H4 (cell line): ENCODE measurements at regions not wholly inside any gene's neighbourhood (a gene's known extent, or its start where the extent isn't known, plus 50 kb on each side); places are given as distances from the start of the nearest gene placed in this dataset.

Experiments
- DNase-seq: peaks from one replicate; pipeline ENCODE4 v3.0.0-alpha.2; 2015; ENCODE audit warnings: low spot score

- DNase-seq = no peak
Measured at GRCh38 chr1:83770319-83770661, 228.6 kb downstream of the TTLL7 start.

GRCh38 chr1:83769594-83770318 is 229.2 kb downstream of the TTLL7 start:
- DNase-seq = no peak

GRCh38 chr1:83769072-83769471 is 229.9 kb downstream of the TTLL7 start:
- no peak for DNase-seq

DNA sequence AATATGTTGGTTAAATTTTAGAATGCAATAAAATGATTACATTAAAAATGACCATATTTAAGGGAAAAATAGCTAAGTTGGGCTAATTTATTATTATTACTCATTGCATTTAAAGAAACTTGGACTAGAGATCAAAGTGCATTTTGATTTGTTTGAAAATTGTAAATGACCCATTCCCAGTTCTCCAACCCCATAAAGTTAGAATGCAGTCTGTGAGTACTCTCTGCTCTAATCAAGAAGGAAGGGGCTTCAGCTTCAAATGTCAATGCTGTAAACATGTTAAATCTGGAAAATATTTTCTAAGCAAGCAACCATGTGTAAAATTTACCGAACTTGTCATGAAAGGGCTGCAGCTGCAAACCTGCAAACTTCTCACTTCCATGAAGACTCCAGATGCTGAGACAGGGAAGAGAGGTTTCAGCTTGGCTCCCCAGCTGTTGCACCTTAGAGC is 232.7 kb downstream of the TTLL7 start:
- no peak for DNase-seq

DNA sequence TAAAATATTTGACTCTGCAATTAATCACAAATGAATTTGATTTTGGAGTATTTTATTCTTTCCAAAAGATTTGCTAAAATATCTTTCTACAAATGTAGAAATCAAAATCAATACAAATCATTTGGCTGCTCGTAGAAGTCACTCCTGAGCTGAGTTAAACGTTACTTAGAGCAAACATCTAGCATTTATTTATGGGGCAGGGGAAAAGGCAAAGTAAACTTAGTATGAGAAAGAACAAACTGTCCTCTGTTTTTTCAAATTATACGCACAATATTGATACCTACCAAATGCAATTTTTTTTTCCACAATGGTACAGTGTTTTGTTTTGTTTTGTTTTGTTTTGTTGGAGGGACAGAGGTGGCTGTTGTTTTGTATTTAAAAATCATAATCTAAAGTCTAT is 233.8 kb downstream of the TTLL7 start:
- DNase-seq = no peak

DNA sequence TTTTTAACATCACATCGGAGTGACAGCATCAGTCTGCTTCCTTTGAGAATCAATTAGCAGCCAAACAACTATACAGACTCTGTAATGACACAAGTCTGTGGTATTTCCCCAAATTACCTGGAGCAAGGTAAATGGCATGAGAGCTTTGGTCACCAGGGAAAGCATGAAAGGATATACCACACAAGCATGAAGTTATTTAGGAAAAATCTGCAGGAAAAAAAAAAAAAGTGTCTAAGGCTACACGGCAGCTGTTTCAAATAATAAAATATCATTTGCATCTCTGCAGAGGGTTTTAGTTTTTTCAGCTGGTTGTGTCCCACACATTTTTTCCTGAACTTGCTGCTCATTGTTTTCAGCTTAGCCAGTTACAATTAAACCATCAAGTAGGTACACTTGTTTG is 234.7 kb downstream of the TTLL7 start:
- no peak for DNase-seq

DNA sequence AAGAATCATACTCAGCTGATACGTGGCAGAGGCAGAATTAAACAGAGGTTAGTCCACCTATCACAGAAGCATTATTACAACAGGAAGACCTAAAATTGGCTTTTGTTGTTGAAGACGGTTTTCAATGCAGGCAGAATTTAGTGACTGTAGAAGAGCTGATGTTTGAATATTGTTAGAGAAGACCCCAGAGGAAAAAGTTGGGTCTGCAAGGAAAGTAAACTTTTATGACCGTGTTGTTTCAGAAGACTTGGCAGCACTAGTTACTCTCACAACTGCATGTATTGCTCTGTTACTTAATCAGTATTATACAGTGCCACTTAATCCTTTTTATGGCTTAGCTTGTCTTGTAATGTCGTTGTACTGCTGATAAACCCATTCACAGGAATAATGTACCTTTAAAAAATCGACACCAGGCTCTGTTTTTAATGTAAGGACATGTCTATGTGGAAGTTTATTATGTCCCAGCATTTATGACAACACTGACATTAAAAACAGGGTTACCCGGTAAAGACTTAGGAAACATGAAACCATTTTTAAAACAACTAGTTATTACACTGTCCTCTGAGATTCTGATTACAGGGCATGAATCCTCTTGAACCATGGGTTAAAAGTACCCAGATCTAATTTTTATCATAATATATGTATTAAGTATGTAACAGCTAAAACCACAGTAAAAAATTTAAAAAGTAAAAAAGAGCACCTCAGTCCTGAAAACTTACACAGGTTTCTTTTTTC is 235.4 kb downstream of the TTLL7 start:
- no peak for DNase-seq

- DNase-seq = no peak
Measured at GRCh38 chr1:83762416-83762815, 236.5 kb downstream of the TTLL7 start.

DNA sequence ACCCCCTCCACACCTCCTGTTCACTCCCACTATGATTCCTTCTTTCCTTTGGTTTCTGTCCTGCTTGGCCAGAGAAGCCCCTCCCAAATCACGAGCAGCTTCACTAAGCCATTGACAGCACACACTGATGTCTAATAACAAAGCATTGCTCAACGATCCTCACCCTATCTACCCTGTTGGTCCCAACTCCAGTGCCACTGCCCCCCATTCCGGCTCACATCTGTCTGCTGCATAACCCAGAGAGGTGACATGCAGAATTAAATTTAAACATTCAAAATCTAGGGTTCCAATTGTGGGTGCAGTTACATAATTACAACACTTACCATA is 236.9 kb downstream of the TTLL7 start:
- no peak for DNase-seq

GRCh38 chr1:83761167-83762038 is 237.5 kb downstream of the TTLL7 start:
- DNase-seq = no peak

- no peak for DNase-seq
Measured at GRCh38 chr1:83760226-83761021, 238.5 kb downstream of the TTLL7 start.

- DNase-seq = no peak
Measured at GRCh38 chr1:83756984-83757717, 241.8 kb downstream of the TTLL7 start.

GRCh38 chr1:83751602-83752001 is 247.3 kb downstream of the TTLL7 start:
- DNase-seq = no peak

DNA sequence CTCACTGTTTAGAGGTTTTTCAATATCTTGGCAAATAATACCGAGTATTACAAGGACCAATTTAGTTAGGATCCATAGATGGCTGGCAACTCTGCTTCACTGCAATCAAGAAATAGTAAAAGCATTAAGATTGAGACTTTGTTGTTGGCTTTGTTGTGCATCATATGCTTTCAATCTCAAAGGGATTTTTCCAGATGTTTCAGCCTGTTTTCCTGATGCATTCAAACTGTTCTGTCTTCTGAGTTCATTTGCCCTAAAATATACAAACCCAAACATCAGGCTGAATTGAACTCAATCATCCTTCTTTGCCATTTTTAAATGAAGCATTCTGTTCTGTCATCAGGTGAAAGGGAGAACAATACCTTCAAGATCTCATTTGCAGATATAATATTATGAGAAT is 248.7 kb downstream of the TTLL7 start:
- no peak for DNase-seq

- DNase-seq = no peak
Measured at GRCh38 chr1:83747853-83748482, 251.0 kb downstream of the TTLL7 start.

- no peak for DNase-seq
Measured at GRCh38 chr1:83746234-83746633, 252.7 kb downstream of the TTLL7 start.

DNA sequence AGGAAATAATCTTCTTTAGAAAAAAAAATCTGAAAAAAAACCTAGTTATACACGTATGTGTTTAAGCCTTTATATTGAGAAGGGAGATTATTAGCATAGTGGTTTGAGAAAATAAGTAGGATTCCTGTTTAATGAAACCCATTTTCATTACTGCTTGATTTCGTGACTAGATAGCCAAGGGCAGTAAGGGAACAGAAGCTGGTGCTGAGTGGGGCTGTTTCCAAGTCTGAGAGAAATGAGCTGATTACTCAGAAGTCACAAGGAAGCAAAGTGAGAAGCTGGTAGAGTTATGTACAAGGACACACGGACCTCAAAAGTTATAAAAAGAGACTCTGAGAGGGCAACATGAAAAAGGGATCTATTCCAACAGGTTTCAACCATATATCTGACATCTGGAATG is 256.5 kb downstream of the TTLL7 start:
- no peak for DNase-seq

- no peak for DNase-seq
Measured at GRCh38 chr1:83741770-83742169, 257.2 kb downstream of the TTLL7 start.

DNA sequence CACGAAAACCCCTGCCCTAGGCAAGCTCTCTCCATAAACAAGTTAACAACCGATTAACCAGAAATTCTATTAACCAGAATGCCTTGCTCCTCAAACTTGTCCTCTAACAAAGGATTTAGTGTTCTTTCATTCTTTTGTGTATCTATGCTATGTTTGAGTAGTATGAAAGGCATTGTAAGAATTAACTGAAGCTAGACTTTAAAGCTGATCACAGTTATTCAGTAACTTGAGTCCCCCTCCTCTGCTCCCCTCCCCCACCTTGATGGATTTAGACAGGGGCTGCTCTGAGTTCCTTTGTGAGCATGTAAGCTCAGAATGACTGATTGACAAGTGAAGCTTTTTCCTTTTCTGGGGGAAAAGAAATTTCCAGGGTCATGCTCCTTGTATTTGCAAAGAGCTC is 257.6 kb downstream of the TTLL7 start:
- DNase-seq = no peak

DNA sequence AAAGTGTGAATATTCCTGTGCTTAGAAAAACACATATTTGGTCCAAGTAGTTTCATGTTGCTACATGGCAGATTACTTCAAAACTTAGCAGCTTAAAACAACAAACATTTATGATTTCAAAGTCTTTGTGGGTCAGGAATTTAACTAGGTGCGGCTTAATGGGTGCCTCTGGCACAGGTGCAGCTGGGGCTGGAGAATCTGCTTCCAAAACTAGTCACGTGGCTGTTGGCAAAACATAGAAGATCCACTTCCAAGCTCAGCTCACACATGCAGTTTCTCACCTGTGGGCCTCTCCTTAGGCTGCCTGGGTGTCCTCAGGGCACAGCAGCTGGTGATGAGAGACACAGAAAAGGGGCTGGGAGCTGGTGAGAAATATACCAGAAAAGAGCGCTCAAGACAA is 263.4 kb downstream of the TTLL7 start:
- no peak for DNase-seq

- no peak for DNase-seq
Measured at GRCh38 chr1:83734420-83734819, 264.5 kb downstream of the TTLL7 start.
